ENCODE measurements at regions not wholly inside any gene's neighbourhood (a gene's known extent, or its start where the extent isn't known, plus 50 kb on each side); places are given as distances from the start of the nearest gene placed in this dataset.

- DNase-seq = no peak
Observed at GRCh38 chr4:156594624-156595023, 377.0 kb downstream of the PDGFC start.

- DNase-seq = no peak
Observed at GRCh38 chr4:156593464-156593863, 378.1 kb downstream of the PDGFC start.

- DNase-seq = no peak
Observed at GRCh38 chr4:156591679-156592078, 379.9 kb downstream of the PDGFC start.

GRCh38 chr4:156584100-156584499 lies 387.5 kb downstream of the PDGFC start:
- DNase-seq = no peak

- no peak for DNase-seq
Observed at GRCh38 chr4:156583265-156583664, 388.3 kb downstream of the PDGFC start.

GRCh38 chr4:156581282-156582063 lies 390.1 kb downstream of the PDGFC start:
- DNase-seq = no peak

- DNase-seq = no peak
Observed at GRCh38 chr4:156578713-156579112, 392.9 kb downstream of the PDGFC start.

- DNase-seq = no peak
Observed at GRCh38 chr4:156578005-156578404, 393.6 kb downstream of the PDGFC start.

- DNase-seq = no peak
Observed at GRCh38 chr4:156576946-156577345, 394.7 kb downstream of the PDGFC start.

- no peak for DNase-seq
Observed at GRCh38 chr4:156575430-156576073, 396.0 kb downstream of the PDGFC start.

- DNase-seq = no peak
Observed at GRCh38 chr4:156571146-156571545, 400.5 kb downstream of the PDGFC start.

GRCh38 chr4:156569535-156569934 lies 402.1 kb downstream of the PDGFC start:
- no peak for DNase-seq

GRCh38 chr4:156568484-156568883 lies 403.1 kb downstream of the PDGFC start:
- no peak for DNase-seq

GRCh38 chr4:156568041-156568440 lies 403.6 kb downstream of the PDGFC start:
- no peak for DNase-seq

- DNase-seq = no peak
Observed at GRCh38 chr4:156560701-156561100, 410.9 kb downstream of the PDGFC start.

- no peak for DNase-seq
Observed at GRCh38 chr4:156559346-156559745, 412.3 kb downstream of the PDGFC start.

GRCh38 chr4:156558373-156559025 lies 413.1 kb downstream of the PDGFC start:
- DNase-seq = no peak

- no peak for DNase-seq
Observed at GRCh38 chr4:156557920-156558319, 413.7 kb downstream of the PDGFC start.

GRCh38 chr4:156556336-156556735 lies 415.3 kb downstream of the PDGFC start:
- no peak for DNase-seq

GRCh38 chr4:156553659-156554058 lies 417.9 kb downstream of the PDGFC start:
- no peak for DNase-seq

GRCh38 chr4:156547891-156548290 lies 423.7 kb downstream of the PDGFC start:
- no peak for DNase-seq

- DNase-seq = no peak
Observed at GRCh38 chr4:156547439-156547838, 424.2 kb downstream of the PDGFC start.

GRCh38 chr4:156545003-156545785 lies 426.4 kb downstream of the PDGFC start:
- DNase-seq = no peak

Measured in activated gamma-delta T cell (primary cell).